ENCODE measurements at regions not wholly inside any gene's neighbourhood (a gene's known extent, or its start where the extent isn't known, plus 50 kb on each side); places are given as distances from the start of the nearest gene placed in this dataset.

DNA sequence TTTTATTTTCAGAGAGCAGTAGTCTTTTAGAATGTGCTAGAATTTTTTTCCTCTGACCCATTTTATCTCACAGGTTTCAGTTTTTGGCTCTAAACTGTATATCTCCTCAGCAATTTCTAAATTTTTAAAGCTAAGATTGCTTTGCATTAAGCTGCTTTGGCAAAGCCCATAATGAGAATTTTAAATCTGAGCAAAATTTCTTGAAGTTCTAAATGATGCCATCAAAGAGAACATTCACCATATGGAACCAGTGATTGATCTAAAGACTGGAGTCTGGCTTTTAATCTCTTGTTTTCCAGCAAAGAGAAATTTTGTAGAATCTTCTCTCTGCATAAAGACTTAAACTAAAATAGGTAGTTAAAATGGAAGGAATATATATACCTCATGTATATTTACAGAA lies 313.6 kb downstream of the TBC1D32 start:
- H3K27ac ChIP-seq = no peak overlapping the region
- DNase-seq (no peak), ATAC-seq (no peak)
- no peaks in the 10 kb centered on the region for H3K36me3 ChIP-seq
- TF ChIP-seq POLR2A (IDR thresholded peaks at IDR 0.05) = no peak
- TF ChIP-seq, protein P1, sequence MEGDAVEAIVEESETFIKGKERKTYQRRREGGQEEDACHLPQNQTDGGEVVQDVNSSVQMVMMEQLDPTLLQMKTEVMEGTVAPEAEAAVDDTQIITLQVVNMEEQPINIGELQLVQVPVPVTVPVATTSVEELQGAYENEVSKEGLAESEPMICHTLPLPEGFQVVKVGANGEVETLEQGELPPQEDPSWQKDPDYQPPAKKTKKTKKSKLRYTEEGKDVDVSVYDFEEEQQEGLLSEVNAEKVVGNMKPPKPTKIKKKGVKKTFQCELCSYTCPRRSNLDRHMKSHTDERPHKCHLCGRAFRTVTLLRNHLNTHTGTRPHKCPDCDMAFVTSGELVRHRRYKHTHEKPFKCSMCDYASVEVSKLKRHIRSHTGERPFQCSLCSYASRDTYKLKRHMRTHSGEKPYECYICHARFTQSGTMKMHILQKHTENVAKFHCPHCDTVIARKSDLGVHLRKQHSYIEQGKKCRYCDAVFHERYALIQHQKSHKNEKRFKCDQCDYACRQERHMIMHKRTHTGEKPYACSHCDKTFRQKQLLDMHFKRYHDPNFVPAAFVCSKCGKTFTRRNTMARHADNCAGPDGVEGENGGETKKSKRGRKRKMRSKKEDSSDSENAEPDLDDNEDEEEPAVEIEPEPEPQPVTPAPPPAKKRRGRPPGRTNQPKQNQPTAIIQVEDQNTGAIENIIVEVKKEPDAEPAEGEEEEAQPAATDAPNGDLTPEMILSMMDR (IDR thresholded peaks at IDR 0.05) = no peak
- peaks cover 0 to 5% (median 0%) of the 10 kb centered on the region in 9 donors for H3K27me3 ChIP-seq
- intact Hi-C loops (cut with DNase I) = no loop called here
- no peaks in the 10 kb centered on the region for H3K4me1 ChIP-seq
- H3K9me3 ChIP-seq = no peaks in the 10 kb centered on the region
- no peak overlapping the region for H3K4me3 ChIP-seq

DNA sequence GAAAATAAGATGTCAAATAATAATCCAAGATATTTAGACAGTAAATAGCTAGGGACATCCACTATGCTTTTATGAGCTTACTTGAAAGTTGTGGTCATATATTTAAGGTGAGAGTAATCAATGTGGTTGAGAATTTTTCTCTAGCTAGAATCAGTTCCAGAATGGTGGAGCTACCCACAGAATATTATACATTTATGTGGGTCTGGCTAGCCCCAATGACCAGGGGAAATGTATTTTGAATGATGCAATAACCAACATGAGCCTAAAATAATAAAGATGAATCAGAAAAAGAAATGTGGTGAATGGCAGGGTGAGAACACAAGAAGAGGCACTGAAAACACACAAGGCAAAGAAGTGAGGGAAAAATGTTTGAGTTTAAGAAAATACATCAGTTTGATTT lies 325.7 kb downstream of the TBC1D32 start:
- intact Hi-C loops (cut with DNase I) = no loop called here
- H3K27ac ChIP-seq = no peak overlapping the region
- no peaks in the 10 kb centered on the region for H3K4me1 ChIP-seq
- no peaks in the 10 kb centered on the region for H3K36me3 ChIP-seq
- peaks cover 0 to 5% (median 2%) of the 10 kb centered on the region in 12 donors for H3K9me3 ChIP-seq
- TF ChIP-seq POLR2A (IDR thresholded peaks at IDR 0.05) = no peak
- TF ChIP-seq, protein P1 (IDR thresholded peaks at IDR 0.05) = no peak
- no peaks in the 10 kb centered on the region for H3K27me3 ChIP-seq
- no peak overlapping the region for H3K4me3 ChIP-seq
- DNase-seq = no peak
- ATAC-seq = no peak

GRCh38 chr6:121006024-121006423 lies 328.3 kb downstream of the TBC1D32 start:
- DNase-seq = no peak
- WGBS, 4 donors = 67 to 80% (median 73%) methylated on average over 2 of the region's 2 CpGs
- H3K4me1 ChIP-seq = no peaks in the 10 kb centered on the region

GRCh38 chr6:121000381-121000780 lies 333.9 kb downstream of the TBC1D32 start:
- Histone ChIP-seq H3K36me3 (no peaks in the 10 kb centered on the region), H3K9me3 (peaks cover 0 to 24% (median 8%) of the 10 kb centered on the region in 12 donors), H3K4me3 (no peak overlapping the region), H3K27ac (no peak overlapping the region), H3K4me1 (no peaks in the 10 kb centered on the region), H3K27me3 (no peaks in the 10 kb centered on the region)
- no peak for TF ChIP-seq POLR2A (IDR thresholded peaks at IDR 0.05)
- TF ChIP-seq, protein P1 (IDR thresholded peaks at IDR 0.05) = no peak
- intact Hi-C loops (cut with DNase I) = no loop called here
- ATAC-seq = no peak
- DNase-seq = no peak
- WGBS, 4 donors = 40 to 48% (median 44%) methylated on average over 5 of the region's 5 CpGs

More at GRCh38 chr6:121006024-121006423, 328.3 kb downstream of the TBC1D32 start:
- H3K27me3 ChIP-seq = no peaks in the 10 kb centered on the region
- no peak for ATAC-seq
- no peaks in the 10 kb centered on the region for H3K36me3 ChIP-seq
- H3K4me3 ChIP-seq = no peak overlapping the region
- H3K27ac ChIP-seq = no peak overlapping the region
- H3K9me3 ChIP-seq = peaks cover 0 to 24% (median 8%) of the 10 kb centered on the region in 12 donors
- TF ChIP-seq, protein P1 (IDR thresholded peaks at IDR 0.05) = no peak
- TF ChIP-seq POLR2A (IDR thresholded peaks at IDR 0.05) = no peak
- intact Hi-C loops (cut with DNase I) = no loop called here

Measured in heart left ventricle (tissue), 16 donors.